DMS114 treated with DMSO at 0.1 percent for 48 hours (cell line): ENCODE measurements at regions not wholly inside any gene's neighbourhood (a gene's known extent, or its start where the extent isn't known, plus 50 kb on each side); places are given as distances from the start of the nearest gene placed in this dataset.
A peak's percentile ranks its signal among the peaks of the same experiment; 100 is the strongest.
"Not testable (repeated sequence)": the region's sequence is repeated elsewhere in the genome, so short reads cannot be mapped to it uniquely, and the experiment has no call there.

Source experiments
- DNase-seq: peaks from one replicate; lab custom pipeline; 2025; ENCODE audit not compliant: unreplicated experiment; lab: John Stamatoyannopoulos, UW

DNA sequence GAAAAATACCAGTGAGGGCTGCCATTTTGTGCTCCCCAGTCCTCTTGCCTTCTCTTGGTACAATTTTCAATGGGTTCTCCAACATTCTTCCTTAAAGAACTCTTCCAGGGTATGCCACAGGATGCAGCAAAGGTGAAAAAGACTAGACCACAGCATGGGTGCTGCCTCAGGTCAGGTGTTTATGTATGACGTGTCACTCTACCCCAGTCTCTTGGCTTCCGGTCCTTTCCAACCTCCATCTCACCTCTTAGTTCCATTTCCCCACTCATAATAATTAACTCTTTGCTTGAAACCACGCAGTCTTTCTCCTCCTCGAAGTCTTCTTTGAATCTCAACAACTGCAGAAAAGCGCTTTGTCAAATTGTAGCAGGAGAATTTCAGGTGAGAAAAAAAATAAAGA, 104.7 kb upstream of the TBC1D5 start:
- no peak for DNase-seq

GRCh38 chr3:17846466-17846865, 104.0 kb upstream of the TBC1D5 start:
- no peak for DNase-seq

DNA sequence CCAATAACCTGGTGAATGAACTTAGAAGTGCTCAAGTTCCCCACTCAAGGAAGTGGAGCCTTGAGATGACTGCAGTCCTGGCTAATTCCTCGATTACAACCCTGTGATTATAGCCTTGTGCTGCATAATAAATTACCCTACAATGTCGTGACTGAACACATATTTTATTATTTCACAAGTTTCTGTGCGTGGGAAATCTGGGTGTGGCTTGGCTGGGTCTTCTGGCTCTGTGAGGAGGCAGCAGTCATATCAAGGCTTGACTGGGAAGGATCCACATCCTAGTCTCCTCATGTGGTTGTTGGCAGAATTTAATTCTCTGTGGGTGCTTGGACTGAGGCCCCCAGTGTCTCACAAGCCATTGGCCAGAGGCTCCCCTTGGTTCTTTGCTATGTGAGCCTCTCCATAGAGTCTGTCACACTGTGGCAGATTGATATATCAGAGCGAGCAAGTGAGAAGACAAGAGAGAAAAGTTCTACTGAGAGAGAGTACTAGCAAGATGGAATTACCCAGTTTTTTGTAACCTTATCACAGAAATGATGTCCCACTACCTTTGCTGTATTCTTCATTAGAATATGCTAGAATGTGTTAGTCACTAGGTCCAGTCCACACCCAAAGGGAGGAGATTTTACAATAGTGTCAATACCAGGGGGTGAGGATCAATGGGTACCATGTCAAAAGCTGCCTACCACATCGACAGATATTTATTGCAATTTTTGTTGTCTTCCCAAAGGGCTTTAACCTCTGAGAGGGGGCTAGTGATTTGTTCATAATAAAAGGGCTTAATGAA, 102.8 kb upstream of the TBC1D5 start:
- DNase-seq: no peak

DNA sequence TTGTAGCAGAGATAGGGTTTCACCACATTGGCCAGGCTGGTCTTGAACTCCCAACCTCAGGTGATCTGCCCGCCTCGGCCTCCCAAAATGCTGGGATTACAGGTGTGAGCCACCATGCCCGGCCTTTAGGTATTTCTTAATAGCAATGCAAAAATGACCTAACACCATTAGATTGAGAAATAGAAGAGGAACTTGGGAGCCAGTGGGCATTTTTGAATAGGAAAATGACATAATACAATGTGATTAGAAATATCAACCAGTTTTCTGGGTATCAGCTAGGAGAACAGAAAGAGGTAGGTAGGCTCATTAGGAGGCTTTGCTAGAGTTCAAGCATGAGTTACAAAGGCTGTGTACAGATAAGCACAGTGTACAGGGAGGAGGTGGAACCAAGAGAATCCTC, 101.8 kb upstream of the TBC1D5 start:
- no peak for DNase-seq

DNA sequence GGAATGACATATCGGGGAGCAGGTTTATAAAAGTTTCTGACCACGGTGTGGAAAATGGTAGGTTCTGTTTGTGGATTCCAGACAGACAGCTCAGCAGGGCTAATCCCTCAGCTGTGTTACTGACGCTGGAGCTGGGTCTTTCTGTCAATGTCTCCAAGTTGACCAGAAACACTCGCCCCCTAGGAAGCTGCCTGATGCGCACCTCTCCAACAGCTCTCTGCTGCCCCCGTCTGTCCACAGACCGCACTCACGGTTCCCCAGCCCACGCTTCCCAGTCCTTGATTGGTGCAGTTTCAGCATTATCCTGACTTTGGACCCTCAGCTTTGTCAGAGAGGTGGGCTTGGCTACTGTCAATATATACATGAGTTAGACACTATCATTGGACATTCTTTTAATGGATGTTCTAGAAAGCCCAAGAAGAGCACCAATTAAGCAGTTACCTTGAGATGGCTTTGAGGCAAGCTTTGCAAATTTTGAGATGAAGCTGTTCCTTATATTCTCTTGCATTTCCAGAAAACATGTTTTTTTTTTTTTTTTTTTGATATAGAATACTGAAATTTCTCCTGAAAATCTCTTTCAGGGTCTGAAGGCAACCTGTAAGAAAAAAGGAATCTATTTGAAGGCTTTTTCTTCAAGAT, 98.9 kb upstream of the TBC1D5 start:
- peak; percentile 57 for DNase-seq

DNA sequence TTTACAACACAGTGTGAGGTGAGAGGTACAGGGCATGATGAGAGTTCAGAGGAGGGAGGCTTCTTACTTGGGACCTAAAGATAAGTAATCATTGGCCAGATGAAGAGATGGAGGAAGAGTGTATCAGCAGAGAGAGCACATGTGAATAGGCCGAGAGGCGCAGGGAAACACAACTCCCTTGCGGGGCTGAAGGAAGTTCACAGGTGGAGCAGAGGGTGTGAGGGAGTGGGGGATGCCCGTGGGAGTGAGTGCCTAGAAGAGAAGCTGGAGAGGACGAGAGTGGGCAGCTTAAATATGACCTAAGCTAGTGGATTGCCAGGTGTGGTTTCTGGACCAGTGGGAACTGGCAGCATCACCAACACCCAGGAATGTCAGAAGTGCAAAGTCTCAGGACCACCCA, 98.2 kb upstream of the TBC1D5 start:
- DNase-seq: no peak

DNA sequence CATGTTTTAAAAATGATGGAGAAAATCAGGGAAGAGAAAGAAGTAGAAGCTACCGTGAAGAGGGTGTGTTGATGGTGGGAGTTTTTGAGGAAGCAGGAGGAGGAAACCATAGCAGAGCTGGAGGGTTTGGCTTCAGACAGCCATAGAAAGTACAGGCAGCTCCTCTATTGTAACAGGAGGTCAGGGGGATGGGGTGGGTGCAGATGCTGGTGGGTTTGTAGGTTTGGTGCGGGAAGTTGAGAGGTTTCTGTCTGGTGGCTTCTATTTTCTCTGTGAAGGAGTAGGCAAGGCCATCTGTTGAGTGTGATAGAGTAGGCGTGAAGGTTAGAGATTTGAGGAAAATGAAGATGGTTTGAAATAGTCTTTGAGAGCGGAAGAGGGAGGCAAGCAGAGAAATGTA, 97.7 kb upstream of the TBC1D5 start:
- DNase-seq: no peak

GRCh38 chr3:17836919-17837318, 94.5 kb upstream of the TBC1D5 start:
- no peak for DNase-seq

DNA sequence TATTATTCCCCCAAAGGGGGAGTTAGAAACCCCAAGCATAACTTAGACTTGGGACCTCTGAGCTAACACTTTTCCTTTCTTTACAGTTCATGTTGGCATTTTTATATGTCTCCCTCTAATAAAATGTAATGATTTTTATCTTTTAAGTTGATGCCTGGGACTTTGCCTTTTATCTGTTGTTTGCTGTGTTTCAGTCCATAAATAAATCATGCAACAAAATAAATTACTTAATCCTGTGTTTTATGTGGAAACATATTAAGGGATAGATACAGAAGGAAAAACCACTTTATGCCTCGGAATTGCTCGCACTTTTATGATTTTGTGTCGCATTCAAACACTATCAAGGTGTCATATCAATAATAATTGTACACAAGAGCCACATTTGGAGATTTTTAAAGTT, 93.7 kb upstream of the TBC1D5 start:
- no peak for DNase-seq

DNA sequence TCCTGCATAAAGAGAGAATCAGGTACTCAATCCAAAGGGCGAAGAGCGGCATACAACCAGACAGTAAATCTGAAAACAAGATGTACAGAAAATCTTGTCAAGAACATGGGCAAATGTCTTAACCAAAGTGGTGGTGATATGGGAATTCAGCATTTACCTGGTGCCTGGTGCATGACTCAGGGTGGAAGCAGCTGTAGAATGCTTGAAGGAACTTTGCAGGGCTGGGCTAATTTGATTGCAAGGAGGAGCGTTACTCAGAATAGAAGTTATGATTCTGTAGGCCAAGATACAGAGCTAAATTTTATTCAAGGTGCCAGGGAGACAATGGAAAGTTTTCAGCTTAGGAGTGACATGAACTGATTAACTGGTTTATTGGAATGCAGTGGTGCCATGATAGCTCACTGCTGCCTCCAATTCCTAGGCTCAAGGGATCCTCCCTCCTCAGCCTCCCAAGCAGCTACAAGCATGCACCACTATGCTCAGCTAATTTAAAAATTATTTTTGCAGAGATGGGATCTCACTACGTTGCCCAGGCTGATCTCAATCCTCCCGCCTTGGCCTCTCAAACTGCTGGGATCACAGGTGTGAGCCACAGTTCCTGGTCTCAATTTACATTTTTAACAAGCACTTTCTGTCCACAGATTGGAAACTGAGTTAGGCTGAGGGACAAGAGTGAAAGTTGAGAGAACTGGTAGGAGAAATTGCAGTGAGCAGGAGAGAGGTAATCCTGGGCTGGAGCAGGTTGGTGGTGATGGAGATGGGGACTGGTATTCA, 91.5 kb upstream of the TBC1D5 start:
- no peak for DNase-seq

GRCh38 chr3:17832016-17832415, 89.6 kb upstream of the TBC1D5 start:
- no peak for DNase-seq

DNA sequence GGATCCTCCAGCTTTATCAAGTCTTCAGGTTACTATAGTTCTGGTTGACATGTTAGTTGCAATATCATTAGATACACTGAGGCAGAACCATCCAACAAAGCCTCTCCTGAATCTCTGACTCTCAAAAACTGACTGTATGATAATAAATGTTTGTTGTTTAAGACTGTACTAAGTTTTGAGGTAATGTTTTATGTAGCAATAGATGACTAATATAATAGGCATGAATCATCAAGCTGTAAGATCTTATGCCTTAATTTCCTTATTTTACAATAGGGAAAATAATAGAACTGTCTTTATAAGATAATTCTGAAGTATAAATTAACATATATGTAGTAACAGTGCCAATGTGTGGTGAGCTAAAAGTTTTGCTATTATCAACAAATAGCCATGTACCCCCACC, 88.9 kb upstream of the TBC1D5 start:
- DNase-seq: no peak

GRCh38 chr3:17830788-17831187, 88.4 kb upstream of the TBC1D5 start:
- no peak for DNase-seq

- no peak for DNase-seq
Observed at GRCh38 chr3:17828388-17828787, 86.0 kb upstream of the TBC1D5 start.

DNA sequence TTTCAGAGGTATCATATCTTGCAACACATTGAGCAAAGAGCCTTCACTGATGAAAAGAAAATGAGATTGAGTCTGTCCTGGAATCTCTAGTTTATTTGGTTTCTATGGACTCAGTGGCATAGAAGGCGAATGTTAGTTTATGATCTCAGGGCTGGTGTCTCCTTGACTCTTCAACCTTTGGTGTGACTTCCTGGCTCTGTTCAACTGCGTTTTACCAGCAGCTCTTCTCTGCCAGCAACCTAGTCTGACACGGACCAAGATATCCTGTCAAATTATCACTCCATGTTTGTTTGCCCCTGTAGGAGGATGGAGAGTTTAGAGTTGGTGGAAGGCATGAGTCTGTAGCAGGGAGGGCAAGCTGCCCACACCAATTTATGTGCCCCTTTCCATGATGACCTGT, 82.9 kb upstream of the TBC1D5 start:
- no peak for DNase-seq

GRCh38 chr3:17823816-17824215, 81.4 kb upstream of the TBC1D5 start:
- no peak for DNase-seq

DNA sequence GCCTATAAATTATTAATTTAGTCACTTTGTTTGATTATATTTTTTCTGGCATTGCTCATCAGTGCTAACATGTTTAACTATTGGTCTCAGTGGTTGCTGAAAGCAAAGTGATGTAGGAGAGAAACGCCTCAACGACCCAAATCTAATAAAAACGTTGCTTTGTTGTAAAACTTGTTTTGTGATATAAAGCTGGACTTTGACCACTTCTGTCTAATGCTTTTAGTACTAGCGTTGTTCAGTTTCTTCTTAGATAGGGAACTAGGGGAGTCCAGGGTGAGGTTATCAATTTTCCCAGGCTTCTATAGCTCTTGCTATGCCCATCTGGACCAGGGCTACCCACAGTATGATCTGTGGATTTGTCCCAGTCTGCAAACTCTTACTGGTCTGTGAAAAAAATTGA, 80.6 kb upstream of the TBC1D5 start:
- no peak for DNase-seq

DNA sequence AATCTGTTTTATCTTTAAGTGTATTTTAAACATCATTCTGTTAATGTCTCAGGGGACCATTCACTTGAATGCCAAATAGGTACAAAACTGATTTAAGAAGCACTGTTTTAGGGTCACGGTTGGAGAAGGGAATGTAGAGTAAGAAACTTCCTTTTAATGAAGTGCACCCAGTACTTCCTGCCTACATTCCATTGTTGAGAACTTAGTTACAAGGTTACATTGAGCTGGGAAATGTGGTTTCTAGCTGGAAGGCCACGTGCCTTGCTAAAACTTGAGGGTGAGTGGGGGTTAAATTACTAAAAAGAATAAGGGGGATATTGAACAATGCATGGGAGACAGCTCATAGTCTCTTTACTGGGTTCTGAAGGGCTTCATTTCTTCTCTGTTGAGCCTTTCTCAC, 78.3 kb upstream of the TBC1D5 start:
- no peak for DNase-seq

DNA sequence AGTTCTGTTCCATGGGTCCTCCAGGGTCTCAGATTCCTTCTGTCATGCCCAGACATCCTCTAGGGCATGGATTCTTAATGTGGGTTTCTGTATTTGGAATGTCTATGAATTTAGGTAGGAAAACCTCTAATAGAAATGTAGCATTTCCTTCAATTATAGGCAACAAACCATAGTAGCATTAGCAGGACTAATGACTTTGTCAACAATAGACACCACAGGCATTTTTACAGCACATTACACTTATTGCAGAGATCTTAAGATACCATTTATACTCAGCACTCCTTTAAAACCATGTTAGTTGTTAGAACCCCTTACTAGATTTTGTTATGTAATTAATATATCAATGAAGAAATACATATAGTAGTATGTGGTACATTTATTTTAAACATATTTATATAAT, 77.8 kb upstream of the TBC1D5 start:
- no peak for DNase-seq

DNA sequence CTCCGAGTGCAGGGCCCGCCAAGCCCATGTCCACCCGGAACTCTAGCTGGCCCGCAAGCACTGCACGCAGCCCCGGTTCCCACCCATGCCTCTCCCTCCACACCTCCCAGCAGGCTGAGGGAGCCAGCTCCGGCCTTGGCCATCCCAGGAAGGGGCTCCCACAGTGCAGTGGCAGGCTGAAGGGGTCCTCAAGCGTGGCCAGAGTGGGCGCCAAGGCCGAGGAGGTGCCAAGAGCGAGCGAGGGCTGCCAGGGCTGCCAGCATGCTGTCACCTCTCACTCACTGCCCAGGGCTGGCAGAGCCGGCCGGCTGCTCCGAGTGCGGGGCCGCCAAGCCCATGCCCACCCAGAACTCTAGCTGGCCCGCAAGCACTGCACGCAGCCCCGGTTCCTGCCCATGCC, 75.5 kb upstream of the TBC1D5 start:
- DNase-seq: not testable (repeated sequence)

GRCh38 chr3:17817545-17817944, 75.1 kb upstream of the TBC1D5 start:
- no peak for DNase-seq

DNA sequence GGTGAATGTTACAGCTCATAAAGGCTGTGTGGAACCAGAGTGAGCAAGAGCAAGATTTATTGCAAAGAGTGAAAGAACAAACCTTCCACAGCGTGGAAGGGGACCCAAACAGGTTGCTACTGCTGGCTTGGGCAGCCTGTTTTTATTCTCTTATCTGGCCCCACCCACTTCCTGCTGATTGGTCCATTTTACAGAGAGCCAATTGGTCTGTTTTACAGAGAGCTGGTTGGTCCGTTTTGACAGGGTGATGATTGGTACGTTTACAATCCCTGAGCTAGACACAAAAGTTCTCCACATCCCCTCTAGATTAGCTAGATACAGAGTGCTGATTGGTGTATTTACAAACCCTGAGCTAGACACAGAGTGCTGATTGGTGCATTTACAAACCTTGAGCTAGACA, 74.4 kb upstream of the TBC1D5 start:
- DNase-seq: not testable (repeated sequence)
